GM12878 (cell line): ENCODE measurements at regions not wholly inside any gene's neighbourhood (a gene's known extent, or its start where the extent isn't known, plus 50 kb on each side); places are given as distances from the start of the nearest gene placed in this dataset.

Experiments
- ATAC-seq: fragments of 200-7000 bp; cut with Tn5 transposase; 3 replicates; pipeline ENCODE4 v1.9.1; 2020; ENCODE audit warnings: mild to moderate bottlenecking, moderate library complexity
- BruUV-seq: library from RNA; stranded (reverse); fragments of 400-500 nt; replicated peaks from 2 replicates; lab custom pipeline; 2021; lab: Mats Ljungman, UMichigan
- CTCF ChIA-PET: fragments of 300-600 bp; sonication (Branson Sonifier 250); formaldehyde crosslinking; extraction: SDS; loops from one replicate; lab custom pipeline; 2021; ENCODE audit warnings: inconsistent platforms; lab: Yijun Ruan, JAX
- POLR2A ChIA-PET: fragments of 350-600 bp; formaldehyde crosslinking; extraction: SDS; loops from one replicate; lab custom pipeline; 2021; ENCODE audit warnings: inconsistent platforms; lab: Charles Lee
- RAD21 ChIA-PET: fragments of 300-600 bp; sonication (Branson Sonifier 250); formaldehyde crosslinking; loops from one replicate; lab custom pipeline; 2023; ENCODE audit warnings: antibody characterized with exemption; ENCODE audit not compliant: unreplicated experiment; lab: Charles Lee
- SMC1A ChIA-PET: fragments of 300-600 bp; sonication (Branson Sonifier 250); formaldehyde crosslinking; loops from one replicate; lab custom pipeline; 2023; ENCODE audit not compliant: unreplicated experiment, uncharacterized antibody; lab: Charles Lee
- DNase-seq: peaks from one replicate; pipeline ENCODE4 v3.0.0-alpha.2; 2011; ENCODE audit warnings: low read depth, low spot score
- FAIRE-seq: peaks from 3 replicates; lab custom pipeline; 2011; peaks lifted over from hg19 to GRCh38; lab: Jason Lieb, UNC
- H2AFZ ChIP-seq: 2 replicates; pipeline ENCODE4 v1.6.0; 2011; ENCODE audit warnings: low read depth, low read length, control low read depth; ENCODE audit not compliant: control insufficient read depth
- H3K27ac ChIP-seq: 2 replicates; pipeline ENCODE4 v1.5.1; 2011; ENCODE audit warnings: control low read depth; ENCODE audit not compliant: control insufficient read depth, insufficient read depth
- H3K27me3 ChIP-seq, 2 experiments: replicated peaks in 1 of 2; 2 replicates each; pipeline versions ENCODE4 v1.6.0 to v1.6.1; 2011; ENCODE audit warnings: low read length in 1 of 2; ENCODE audit not compliant: control insufficient read depth in 2 of 2, insufficient read depth in 2 of 2
- H3K36me3 ChIP-seq, 2 experiments: 2 replicates each; pipeline ENCODE4 v1.5.1; 2011; ENCODE audit warnings: low read length in 1 of 2; ENCODE audit not compliant: control insufficient read depth in 2 of 2, insufficient read depth in 2 of 2
- H3K4me1 ChIP-seq: 2 replicates; pipeline ENCODE4 v1.6.1; 2011; ENCODE audit warnings: mild to moderate bottlenecking, low read length, moderate library complexity, mixed read lengths; ENCODE audit not compliant: control insufficient read depth, insufficient read depth
- H3K4me2 ChIP-seq: 2 replicates; pipeline ENCODE4 v1.6.0; 2011; ENCODE audit warnings: control low read depth; ENCODE audit not compliant: control insufficient read depth, insufficient read depth
- H3K4me3 ChIP-seq: fragments of 200-600 bp; sonication (generic); 2 replicates; pipeline ENCODE4 v1.5.1; 2016
- H3K79me2 ChIP-seq: 2 replicates; pipeline ENCODE4 v1.6.0; 2011; ENCODE audit warnings: low read length; ENCODE audit not compliant: control insufficient read depth, insufficient read depth
- H3K9ac ChIP-seq: 2 replicates; pipeline ENCODE4 v1.8.0; 2011; ENCODE audit warnings: low read length, control low read depth, mixed read lengths; ENCODE audit not compliant: control insufficient read depth, insufficient read depth
- H3K9me3 ChIP-seq: replicated peaks from 3 replicates; pipeline ENCODE4 v1.5.1; 2011; ENCODE audit warnings: mild to moderate bottlenecking, low read length; ENCODE audit not compliant: control insufficient read depth, insufficient read depth
- H4K20me1 ChIP-seq: 2 replicates; pipeline ENCODE4 v1.6.0; 2011; ENCODE audit not compliant: control insufficient read depth, insufficient read depth
- BACH1 ChIP-seq: fragments of 450-650 bp; IDR thresholded peaks from 2 replicates; pipeline ENCODE4 v1.6.1; 2017; ENCODE audit warnings: mild to moderate bottlenecking, borderline replicate concordance
- BCL11A ChIP-seq: IDR thresholded peaks from 2 replicates; pipeline ENCODE4 v1.6.1; 2011; ENCODE audit warnings: low read depth, low read length
- BRCA1 ChIP-seq: IDR thresholded peaks from 2 replicates; pipeline ENCODE4 v1.6.1; 2011; ENCODE audit warnings: low read depth, low read length, improper control_type of control experiment
- CBFB ChIP-seq: IDR thresholded peaks from 2 replicates; pipeline ENCODE4 v1.6.1; 2016; ENCODE audit warnings: antibody characterized with exemption, low read depth
- FOXK2 ChIP-seq: fragments of 450-650 bp; IDR thresholded peaks from 2 replicates; pipeline ENCODE4 v1.6.1; 2017; ENCODE audit warnings: mild to moderate bottlenecking, moderate library complexity
- HCFC1 ChIP-seq: fragments of 150-350 bp; IDR thresholded peaks from 2 replicates; pipeline ENCODE4 v1.6.1; 2014; ENCODE audit warnings: low read length
- HDAC2 ChIP-seq: fragments of 200-600 bp; sonication (generic); IDR thresholded peaks from 2 replicates; pipeline ENCODE4 v1.6.1; 2017
- IKZF1 ChIP-seq: fragments of 450-650 bp; conservative IDR thresholded peaks from 2 replicates; pipeline ENCODE4 v1.6.1; 2017; ENCODE audit warnings: antibody characterized with exemption, mild to moderate bottlenecking
- JUNB ChIP-seq: IDR thresholded peaks from 2 replicates; pipeline ENCODE4 v1.6.1; 2016; ENCODE audit warnings: antibody characterized with exemption, mild to moderate bottlenecking
- JUND ChIP-seq: IDR thresholded peaks from 2 replicates; pipeline ENCODE4 v1.6.1; 2012; ENCODE audit warnings: low read depth, mild to moderate bottlenecking, low read length, improper control_type of control experiment, moderate library complexity
- RAD51 ChIP-seq: fragments of 450-650 bp; IDR thresholded peaks from 2 replicates; pipeline ENCODE4 v1.6.1; 2016; ENCODE audit warnings: moderate library complexity, mild to moderate bottlenecking, inconsistent platforms
- SKIL ChIP-seq: fragments of 450-650 bp; IDR thresholded peaks from 2 replicates; pipeline ENCODE4 v1.6.1; 2017; ENCODE audit warnings: mild to moderate bottlenecking, low read depth, inconsistent platforms; ENCODE audit not compliant: poor library complexity, severe bottlenecking
- SREBF1 ChIP-seq: IDR thresholded peaks from 2 replicates; pipeline ENCODE4 v1.6.1; 2012; ENCODE audit warnings: mild to moderate bottlenecking, low read length
- TBL1XR1 ChIP-seq: IDR thresholded peaks from 2 replicates; pipeline ENCODE4 v1.6.1; 2012; ENCODE audit warnings: low read depth, low read length, improper control_type of control experiment
- TCF3 ChIP-seq: IDR thresholded peaks from 2 replicates; pipeline ENCODE4 v1.6.1; 2012; ENCODE audit warnings: low read depth, mild to moderate bottlenecking, low read length, borderline replicate concordance; ENCODE audit not compliant: insufficient read depth
- ZNF384 ChIP-seq: IDR thresholded peaks from 2 replicates; pipeline ENCODE4 v1.6.1; 2012; ENCODE audit warnings: low read depth, mild to moderate bottlenecking, low read length, improper control_type of control experiment, borderline replicate concordance
- WGBS: methylation state at CpG from one replicate; pipeline ENCODE4 v1.1.6; 2016; ENCODE audit warnings: low lambda C conversion rate; ENCODE audit not compliant: insufficient replicate concordance, insufficient coverage; ENCODE audit errors: missing lambda C conversion rate; 5-methylcytosine and 5-hydroxymethylcytosine counted together
- in situ Hi-C: fragments of 300-500 bp; cut with MboI; formaldehyde crosslinking; loops from 9 replicates; pipeline ENCODE4 v1.14.3; 2018; ENCODE audit warnings: mixed read lengths
- intact Hi-C: fragments of 100-400 bp; cut with micrococcal nuclease; formaldehyde crosslinking; loops from one replicate; pipeline ENCODE4 v1.14.2; 2022; ENCODE audit not compliant: unreplicated experiment
- TF ChIP-seq, protein P1 (sequence below): fragments of 150-350 bp; IDR thresholded peaks from 2 replicates; pipeline ENCODE4 v1.6.1; 2016; ENCODE audit warnings: low read depth, low read length
- TF ChIP-seq, protein P2 (sequence below): fragments of 450-650 bp; IDR thresholded peaks from 2 replicates; pipeline ENCODE4 v1.6.1; 2016; ENCODE audit warnings: mild to moderate bottlenecking

DNA sequence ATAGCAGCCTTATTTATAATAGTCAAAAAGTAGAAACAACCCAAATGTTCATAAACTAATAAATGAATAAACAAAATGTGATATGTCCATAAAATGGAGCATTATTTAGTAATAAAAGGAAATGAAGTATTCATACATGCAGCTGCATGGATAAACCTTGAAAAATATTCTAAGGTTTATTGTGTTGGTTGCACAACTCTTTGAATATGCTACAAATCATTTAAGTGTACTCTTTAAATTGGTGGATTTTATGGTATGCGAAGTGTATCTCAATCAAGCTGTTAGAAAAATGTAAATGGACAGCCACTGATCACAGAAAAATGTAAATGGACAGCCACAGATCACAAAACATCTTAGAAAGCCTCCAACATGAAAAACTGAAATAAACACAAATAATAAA, 73.2 kb upstream of the SLC38A4 start (continued):
- TF ChIP-seq, protein P1, sequence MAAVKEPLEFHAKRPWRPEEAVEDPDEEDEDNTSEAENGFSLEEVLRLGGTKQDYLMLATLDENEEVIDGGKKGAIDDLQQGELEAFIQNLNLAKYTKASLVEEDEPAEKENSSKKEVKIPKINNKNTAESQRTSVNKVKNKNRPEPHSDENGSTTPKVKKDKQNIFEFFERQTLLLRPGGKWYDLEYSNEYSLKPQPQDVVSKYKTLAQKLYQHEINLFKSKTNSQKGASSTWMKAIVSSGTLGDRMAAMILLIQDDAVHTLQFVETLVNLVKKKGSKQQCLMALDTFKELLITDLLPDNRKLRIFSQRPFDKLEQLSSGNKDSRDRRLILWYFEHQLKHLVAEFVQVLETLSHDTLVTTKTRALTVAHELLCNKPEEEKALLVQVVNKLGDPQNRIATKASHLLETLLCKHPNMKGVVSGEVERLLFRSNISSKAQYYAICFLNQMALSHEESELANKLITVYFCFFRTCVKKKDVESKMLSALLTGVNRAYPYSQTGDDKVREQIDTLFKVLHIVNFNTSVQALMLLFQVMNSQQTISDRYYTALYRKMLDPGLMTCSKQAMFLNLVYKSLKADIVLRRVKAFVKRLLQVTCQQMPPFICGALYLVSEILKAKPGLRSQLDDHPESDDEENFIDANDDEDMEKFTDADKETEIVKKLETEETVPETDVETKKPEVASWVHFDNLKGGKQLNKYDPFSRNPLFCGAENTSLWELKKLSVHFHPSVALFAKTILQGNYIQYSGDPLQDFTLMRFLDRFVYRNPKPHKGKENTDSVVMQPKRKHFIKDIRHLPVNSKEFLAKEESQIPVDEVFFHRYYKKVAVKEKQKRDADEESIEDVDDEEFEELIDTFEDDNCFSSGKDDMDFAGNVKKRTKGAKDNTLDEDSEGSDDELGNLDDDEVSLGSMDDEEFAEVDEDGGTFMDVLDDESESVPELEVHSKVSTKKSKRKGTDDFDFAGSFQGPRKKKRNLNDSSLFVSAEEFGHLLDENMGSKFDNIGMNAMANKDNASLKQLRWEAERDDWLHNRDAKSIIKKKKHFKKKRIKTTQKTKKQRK = no peak
- no peak for TF ChIP-seq BCL11A

- Histone ChIP-seq H3K36me3 (no peaks in the 10 kb centered on the region), H3K4me3 (no peak overlapping the region), H3K4me1 (no peaks in the 10 kb centered on the region), H4K20me1 (no peaks in the 10 kb centered on the region), H3K27ac (no peak overlapping the region), H3K9me3 (no peaks in the 10 kb centered on the region), H3K4me2 (no peak overlapping the region), H2AFZ (no peak overlapping the region), H3K9ac (no peak overlapping the region), H3K79me2 (no peaks in the 10 kb centered on the region), H3K27me3 (no peaks in the 10 kb centered on the region)
- ChIA-PET POLR2A (no interaction called here), SMC1A (no interaction called here), CTCF (no interaction called here), RAD21 (no interaction called here)
- WGBS = 58% methylated on average over 3 of the region's 3 CpGs
- no peak for FAIRE-seq
- no peak for ATAC-seq
- DNase-seq = no peak
- no TSS peak for BruUV-seq
- intact Hi-C loops (no loop called here), in situ Hi-C loops (no loop called here)
- no peak for TF ChIP-seq FOXK2
- TF ChIP-seq TBL1XR1 = no peak
- no peak for TF ChIP-seq CBFB
- TF ChIP-seq SREBF1 = no peak
- TF ChIP-seq HDAC2 = no peak
- no peak for TF ChIP-seq ZNF384
- no peak for TF ChIP-seq BACH1
- TF ChIP-seq HCFC1 = no peak
- TF ChIP-seq BRCA1 = no peak
- TF ChIP-seq RAD51 = no peak
- TF ChIP-seq JUNB = no peak
- TF ChIP-seq SKIL = no peak
- TF ChIP-seq TCF3 = no peak
- TF ChIP-seq JUND = no peak
- TF ChIP-seq, protein P2, sequence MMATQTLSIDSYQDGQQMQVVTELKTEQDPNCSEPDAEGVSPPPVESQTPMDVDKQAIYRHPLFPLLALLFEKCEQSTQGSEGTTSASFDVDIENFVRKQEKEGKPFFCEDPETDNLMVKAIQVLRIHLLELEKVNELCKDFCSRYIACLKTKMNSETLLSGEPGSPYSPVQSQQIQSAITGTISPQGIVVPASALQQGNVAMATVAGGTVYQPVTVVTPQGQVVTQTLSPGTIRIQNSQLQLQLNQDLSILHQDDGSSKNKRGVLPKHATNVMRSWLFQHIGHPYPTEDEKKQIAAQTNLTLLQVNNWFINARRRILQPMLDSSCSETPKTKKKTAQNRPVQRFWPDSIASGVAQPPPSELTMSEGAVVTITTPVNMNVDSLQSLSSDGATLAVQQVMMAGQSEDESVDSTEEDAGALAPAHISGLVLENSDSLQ = no peak
- no peak for TF ChIP-seq IKZF1
Measured at GRCh38 chr12:46900734-46901463, 75.1 kb upstream of the SLC38A4 start.
